Femur (tissue), 1 donor: ENCODE measurements at regions not wholly inside any gene's neighbourhood (a gene's known extent, or its start where the extent isn't known, plus 50 kb on each side); places are given as distances from the start of the nearest gene placed in this dataset.

ENCODE experiments used
- DNase-seq: peaks from one replicate; pipeline ENCODE4 v3.0.0-alpha.2; 2017

GRCh38 chr13:112225429-112226090 is 150.6 kb upstream of the SPACA7 start:
- no peak for DNase-seq

GRCh38 chr13:112226320-112227002 is 149.7 kb upstream of the SPACA7 start:
- no peak for DNase-seq

- no peak for DNase-seq
These were observed 149.1 kb upstream of the SPACA7 start for GRCh38 chr13:112227031-112227430.

GRCh38 chr13:112229445-112229844 is 146.7 kb upstream of the SPACA7 start:
- DNase-seq, result no peak

GRCh38 chr13:112229992-112230872 is 145.9 kb upstream of the SPACA7 start:
- DNase-seq, result no peak

- no peak for DNase-seq
These were observed 144.6 kb upstream of the SPACA7 start for GRCh38 chr13:112231451-112232083.

- DNase-seq, result no peak
These were observed 142.9 kb upstream of the SPACA7 start for GRCh38 chr13:112233256-112233655.

GRCh38 chr13:112233716-112234115 is 142.4 kb upstream of the SPACA7 start:
- DNase-seq, result no peak

GRCh38 chr13:112234131-112234875 is 141.9 kb upstream of the SPACA7 start:
- DNase-seq, result no peak

- DNase-seq, result no peak
These were observed 140.1 kb upstream of the SPACA7 start for GRCh38 chr13:112236016-112236415.

- no peak for DNase-seq
These were observed 139.5 kb upstream of the SPACA7 start for GRCh38 chr13:112236539-112237197.

- no peak for DNase-seq
These were observed 137.6 kb upstream of the SPACA7 start for GRCh38 chr13:112238436-112238995.

- no peak for DNase-seq
These were observed 136.1 kb upstream of the SPACA7 start for GRCh38 chr13:112240076-112240475.

GRCh38 chr13:112241288-112241687 is 134.9 kb upstream of the SPACA7 start:
- DNase-seq, result no peak

- DNase-seq, result no peak
These were observed 133.4 kb upstream of the SPACA7 start for GRCh38 chr13:112242777-112243176.

GRCh38 chr13:112244061-112244460 is 132.1 kb upstream of the SPACA7 start:
- no peak for DNase-seq

GRCh38 chr13:112244495-112245177 is 131.5 kb upstream of the SPACA7 start:
- no peak for DNase-seq

GRCh38 chr13:112245179-112245724 is 130.9 kb upstream of the SPACA7 start:
- no peak for DNase-seq

GRCh38 chr13:112245989-112246388 is 130.2 kb upstream of the SPACA7 start:
- DNase-seq, result no peak

GRCh38 chr13:112246731-112247470 is 129.3 kb upstream of the SPACA7 start:
- DNase-seq, result no peak
